OCI-LY3 (cell line): ENCODE measurements at regions not wholly inside any gene's neighbourhood (a gene's known extent, or its start where the extent isn't known, plus 50 kb on each side); places are given as distances from the start of the nearest gene placed in this dataset.

Experiments used
- CTCF ChIP-seq: fragments of 200-600, 300-600 bp; sonication (generic); IDR thresholded peaks from 2 replicates; pipeline ENCODE4 v1.5.1; 2014; ENCODE audit warnings: antibody characterized with exemption, low read length, low read depth
- EZH2phosphoT487 ChIP-seq: fragments of 200-600 bp; shearing (Covaris generic); IDR thresholded peaks from 2 replicates; pipeline ENCODE4 v1.6.1; 2018; ENCODE audit warnings: antibody characterized with exemption, mixed run types, low read depth

- TF ChIP-seq CTCF (no peak), EZH2phosphoT487 (no peak)
Observed at GRCh38 chr4:63526251-63526650, 883.0 kb downstream of the TECRL start.
